Daoy (cell line): ENCODE measurements at regions not wholly inside any gene's neighbourhood (a gene's known extent, or its start where the extent isn't known, plus 50 kb on each side); places are given as distances from the start of the nearest gene placed in this dataset.

ENCODE experiments used
- DNase-seq: peaks from one replicate; pipeline ENCODE4 v3.0.0-alpha.2; 2015; ENCODE audit warnings: low read depth

DNA sequence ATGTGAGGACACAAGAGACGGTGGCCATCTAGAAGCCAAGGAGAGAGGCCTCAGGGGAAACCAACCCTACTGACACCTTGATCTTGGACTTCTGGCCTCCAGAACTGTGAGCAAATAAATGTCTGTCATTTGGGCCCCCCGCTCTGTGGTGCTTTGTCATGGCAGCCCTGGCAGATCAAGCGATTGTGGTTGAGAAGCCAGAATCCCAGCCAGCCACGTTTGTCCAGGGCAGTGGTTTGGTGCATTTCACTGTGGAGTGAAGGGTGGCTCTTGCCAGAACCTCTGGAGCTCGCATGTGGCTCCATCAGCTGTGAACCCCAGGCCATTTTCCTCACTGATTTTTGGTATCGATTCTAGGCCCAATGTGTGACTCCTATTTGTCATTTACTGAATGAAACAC, 404.9 kb downstream of the BCL11B start:
- DNase-seq: no peak

DNA sequence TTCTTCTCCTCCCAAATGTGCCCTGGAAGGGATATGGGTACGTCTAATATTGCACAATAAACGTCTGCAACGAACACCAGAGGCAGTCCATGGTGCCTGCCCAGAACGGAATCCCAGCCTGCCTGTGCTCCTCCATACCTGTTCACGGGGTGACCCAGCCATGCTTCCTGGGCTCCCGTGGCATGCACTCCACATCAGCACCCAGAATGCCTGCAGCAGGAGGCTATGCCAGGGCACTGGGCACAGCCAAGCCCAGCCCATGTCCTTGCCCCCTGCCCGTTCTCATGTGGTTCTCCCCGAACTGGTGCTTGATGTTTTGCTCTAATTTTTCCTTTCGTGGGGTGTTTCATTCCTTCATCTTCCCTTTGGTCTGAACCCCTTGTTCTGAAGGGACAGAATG, 404.3 kb downstream of the BCL11B start:
- no peak for DNase-seq

- no peak for DNase-seq
Measured at GRCh38 chr14:98868866-98869265, 403.1 kb downstream of the BCL11B start.

DNA sequence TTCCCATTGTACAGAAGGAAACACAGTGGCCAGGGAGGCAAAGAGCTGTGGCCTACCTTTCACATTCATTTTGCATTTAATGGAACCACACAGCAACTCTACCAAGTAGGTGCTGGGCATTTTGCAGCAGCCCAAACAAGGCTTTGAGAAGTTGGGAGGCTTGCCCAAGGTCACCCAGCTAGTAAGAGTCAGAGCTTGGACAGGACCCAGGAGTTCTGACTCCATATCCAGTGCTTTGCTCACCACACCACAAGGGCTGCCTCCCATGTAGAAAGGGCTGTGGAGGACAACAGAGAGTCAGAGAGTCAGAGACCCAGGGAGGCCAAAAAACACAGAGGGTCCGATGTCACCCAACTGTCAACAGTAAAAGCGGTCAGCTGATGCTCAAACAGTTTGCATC, 400.2 kb downstream of the BCL11B start:
- DNase-seq: no peak

DNA sequence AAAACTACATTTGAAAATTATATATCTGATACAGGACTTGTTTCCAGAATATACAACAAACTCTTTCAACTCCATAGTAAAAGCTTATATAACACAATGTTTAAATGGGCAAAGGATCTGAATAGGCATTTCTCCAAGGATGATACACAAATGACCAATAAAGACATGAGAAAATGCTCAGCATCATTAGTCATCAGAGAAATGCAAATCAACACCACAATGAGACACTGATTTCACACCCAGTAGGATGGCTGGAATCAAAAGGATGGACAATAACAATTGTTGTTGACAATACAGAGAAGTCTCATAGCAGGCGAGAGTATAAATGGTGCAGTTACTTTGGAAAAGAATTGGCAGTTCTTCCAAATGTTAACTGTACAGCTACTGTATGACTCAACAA, 394.9 kb downstream of the BCL11B start:
- DNase-seq: no peak

DNA sequence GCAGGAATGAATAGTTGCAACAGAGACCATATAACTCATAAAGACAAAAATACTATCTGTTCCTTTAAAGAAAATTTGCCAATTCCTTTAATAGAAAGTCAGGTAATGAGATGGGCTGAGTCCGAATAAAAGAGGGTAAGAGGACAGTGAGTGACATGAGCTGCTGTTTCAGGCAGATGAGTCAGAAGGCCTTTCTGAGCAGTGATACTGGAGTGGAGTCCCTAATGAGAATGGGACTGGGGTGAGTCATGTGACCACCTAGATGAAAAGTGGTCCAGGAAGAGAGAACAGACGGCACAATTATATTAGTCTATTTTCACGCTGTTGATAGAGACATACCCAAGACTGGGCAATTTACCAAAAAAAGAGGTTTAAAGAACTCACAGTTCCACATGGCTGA, 393.7 kb downstream of the BCL11B start:
- DNase-seq: peak; percentile 28

- no peak for DNase-seq
Measured at GRCh38 chr14:98886982-98887381, 385.0 kb downstream of the BCL11B start.

- DNase-seq: no peak
Measured at GRCh38 chr14:98888281-98888680, 383.7 kb downstream of the BCL11B start.

GRCh38 chr14:98888927-98889835, 382.8 kb downstream of the BCL11B start:
- DNase-seq: no peak

DNA sequence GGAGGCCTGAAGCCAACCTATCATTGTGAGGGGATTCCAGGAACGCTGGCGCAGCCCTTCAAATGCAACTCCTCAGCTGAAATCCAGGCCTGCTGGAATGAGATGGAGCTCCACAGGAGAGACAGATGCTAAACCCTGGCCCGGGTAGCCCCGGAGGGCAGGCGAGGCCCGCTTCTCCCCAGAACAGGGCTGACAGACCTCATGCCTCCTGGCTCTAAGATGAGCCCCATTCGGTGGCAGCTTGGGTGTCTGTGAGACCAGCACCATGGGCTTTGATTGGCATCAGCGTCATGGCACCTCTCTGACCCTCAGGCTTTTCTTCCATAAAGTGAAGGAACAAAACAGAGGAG, 382.2 kb downstream of the BCL11B start:
- DNase-seq: no peak

DNA sequence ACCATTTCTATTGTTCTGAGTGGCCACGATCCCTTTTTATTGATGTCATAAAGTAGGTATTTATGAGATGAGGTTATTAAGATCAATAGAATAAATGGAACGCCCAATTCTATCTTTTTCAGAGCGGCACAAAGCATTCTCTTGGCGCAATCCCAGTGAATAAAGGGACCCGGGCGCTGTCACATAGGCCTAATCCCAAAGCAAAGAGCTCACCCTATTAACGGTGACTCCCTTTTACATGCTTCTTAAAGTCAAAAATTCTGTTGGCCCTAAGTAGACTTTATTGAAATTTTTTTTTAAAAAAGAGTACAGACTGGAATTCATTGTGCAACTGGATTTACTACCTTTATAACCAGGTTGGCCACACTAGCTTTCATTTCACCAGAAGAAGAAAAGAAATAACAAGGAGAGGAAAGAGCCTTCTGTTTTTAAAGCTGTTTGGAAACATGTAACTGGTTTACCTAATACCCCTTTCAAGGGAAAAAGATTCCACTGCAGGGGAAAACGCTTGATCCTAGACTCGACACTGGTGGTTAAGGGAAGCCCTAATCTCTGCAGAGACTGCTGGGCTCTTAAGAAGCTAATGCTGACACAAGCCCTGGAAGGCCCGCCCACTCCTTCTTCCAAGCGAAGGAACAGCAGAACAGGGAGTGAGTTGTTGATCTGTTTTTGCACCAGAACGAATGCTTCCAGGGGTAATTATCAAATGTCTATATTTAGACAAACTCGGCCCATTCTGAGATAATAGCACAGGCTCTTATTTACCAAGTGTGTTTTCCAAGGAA, 381.2 kb downstream of the BCL11B start:
- DNase-seq: no peak

DNA sequence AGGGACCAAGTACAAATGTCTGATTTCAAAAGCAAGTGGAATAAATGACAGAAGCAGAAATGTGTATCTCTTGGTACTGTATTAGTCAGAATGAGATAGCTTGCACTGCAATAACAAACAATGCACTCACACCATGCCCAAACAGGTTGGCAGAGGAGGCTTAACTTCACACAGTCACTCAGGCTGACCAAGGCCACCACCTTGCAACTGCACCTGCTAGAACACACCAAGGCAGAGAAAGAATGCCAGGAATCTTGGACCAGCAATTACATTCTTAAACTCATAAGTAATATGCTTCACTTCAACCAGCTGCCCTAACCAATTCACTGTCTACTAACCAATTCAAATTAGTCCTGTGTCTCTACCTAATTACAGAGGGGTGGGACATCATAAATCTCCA, 378.3 kb downstream of the BCL11B start:
- DNase-seq: peak; percentile 41

- peak; percentile 49 for DNase-seq
Measured at GRCh38 chr14:98894600-98894999, 377.4 kb downstream of the BCL11B start.

GRCh38 chr14:98896449-98896848, 375.5 kb downstream of the BCL11B start:
- no peak for DNase-seq

- no peak for DNase-seq
Measured at GRCh38 chr14:98897605-98898309, 374.2 kb downstream of the BCL11B start.

GRCh38 chr14:98899441-98899840, 372.6 kb downstream of the BCL11B start:
- DNase-seq: no peak

- DNase-seq: no peak
Measured at GRCh38 chr14:98900236-98900635, 371.8 kb downstream of the BCL11B start.

GRCh38 chr14:98900798-98901197, 371.2 kb downstream of the BCL11B start:
- DNase-seq: no peak

DNA sequence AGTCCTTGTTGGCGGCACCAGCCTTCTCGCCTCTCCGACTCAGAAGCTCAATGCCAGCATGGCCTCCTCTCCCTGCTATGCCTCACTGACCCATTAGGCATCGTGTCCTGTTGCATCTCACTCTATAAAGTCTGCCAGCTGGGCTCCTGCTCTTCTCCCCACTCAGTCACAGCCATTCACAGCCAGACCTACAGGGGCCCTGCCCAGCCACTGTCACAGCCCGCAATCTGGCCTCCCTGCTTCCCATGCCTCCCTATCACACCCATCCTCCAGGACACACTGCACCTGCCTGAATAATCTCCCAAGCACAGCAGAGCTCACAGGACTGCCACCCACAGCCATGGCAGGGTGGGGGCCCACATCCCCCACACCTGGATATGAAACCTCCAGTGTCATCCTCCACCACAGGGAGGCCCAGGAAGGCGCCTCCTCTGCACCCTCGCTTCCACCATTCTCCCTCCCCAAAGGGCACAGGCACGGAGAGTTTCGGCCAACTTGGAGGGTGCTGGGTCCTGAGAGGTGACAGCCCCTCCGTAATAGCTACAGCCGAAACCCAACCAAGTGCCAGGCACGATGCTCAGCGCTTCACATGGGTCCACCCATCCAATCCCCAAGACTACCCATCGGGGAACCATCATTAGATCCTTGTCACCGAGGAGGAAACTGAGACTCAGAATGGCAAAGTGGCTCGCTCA, 370.3 kb downstream of the BCL11B start:
- no peak for DNase-seq

DNA sequence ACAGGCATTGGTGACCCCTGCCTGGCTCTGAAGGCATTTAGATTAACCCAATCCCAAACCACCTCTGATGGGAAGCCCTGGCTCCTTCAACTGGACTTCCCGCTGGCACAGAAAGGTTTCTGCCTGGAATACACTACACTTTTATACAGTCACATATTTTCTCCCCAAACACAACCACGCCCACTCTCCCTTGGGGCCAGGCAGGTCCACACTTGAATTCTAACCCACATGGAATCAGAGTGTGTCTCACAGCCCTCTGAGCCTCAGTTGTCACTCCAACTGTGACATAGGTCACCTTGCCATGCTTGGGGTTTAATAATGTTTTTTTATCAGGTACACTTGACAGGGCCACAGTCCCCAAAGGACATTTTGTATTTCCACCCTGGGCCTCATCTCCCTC, 368.6 kb downstream of the BCL11B start:
- peak; percentile 83 for DNase-seq

GRCh38 chr14:98904677-98905076, 367.3 kb downstream of the BCL11B start:
- DNase-seq: peak; percentile 32
